ENCODE measurements at regions not wholly inside any gene's neighbourhood (a gene's known extent, or its start where the extent isn't known, plus 50 kb on each side); places are given as distances from the start of the nearest gene placed in this dataset.

DNA sequence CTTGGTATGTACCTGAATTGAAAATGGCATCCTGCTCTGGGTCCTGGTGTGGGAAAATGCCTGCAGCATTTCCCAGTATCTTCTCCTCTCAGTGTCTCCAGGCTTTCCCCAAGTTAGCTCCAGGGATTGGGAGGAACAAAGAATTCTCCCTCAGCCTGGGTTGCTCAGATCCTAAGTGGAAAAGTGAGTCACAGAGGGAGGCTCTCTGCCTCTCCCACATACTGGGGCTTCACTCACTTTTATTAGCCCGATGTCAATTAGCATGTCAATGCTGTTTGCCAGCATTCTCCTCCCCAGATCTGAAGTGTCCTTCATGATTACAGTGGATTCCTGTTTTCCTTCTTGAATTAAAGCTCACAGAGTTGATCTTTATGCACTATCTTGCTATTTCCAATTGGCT is 655.0 kb downstream of the EPHA3 start:
- DNase-seq (ENCODE audit: low read depth) = no peak

DNA sequence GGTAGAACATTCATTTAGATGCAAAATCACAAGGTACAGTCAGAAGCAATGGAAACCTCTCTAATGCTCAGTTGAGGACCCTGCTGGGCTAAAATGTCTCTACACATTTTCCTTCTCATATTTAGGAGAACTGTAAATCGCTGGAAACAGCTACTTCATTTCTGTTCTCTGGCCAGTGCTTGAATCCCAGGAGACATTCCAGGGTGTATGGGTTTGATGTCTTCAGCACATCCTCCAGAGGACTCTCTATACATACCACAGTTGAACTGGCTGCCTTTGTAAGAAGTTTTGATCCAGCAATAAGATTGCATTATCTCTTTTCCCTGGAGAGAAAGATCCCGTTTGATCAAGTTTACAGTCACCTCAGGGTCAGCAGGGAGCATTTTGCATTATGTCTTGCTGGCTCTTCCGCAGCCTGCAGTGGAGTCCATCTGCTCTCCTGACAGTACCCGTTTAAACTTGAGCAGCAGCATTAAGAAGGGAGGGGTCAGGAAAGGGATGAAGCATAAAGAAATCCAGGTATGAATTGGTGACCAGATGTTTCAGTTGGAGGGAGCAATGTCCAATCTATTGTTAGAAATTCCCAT is 676.0 kb downstream of the EPHA3 start:
- no peak for DNase-seq (ENCODE audit: low read depth)

DNA sequence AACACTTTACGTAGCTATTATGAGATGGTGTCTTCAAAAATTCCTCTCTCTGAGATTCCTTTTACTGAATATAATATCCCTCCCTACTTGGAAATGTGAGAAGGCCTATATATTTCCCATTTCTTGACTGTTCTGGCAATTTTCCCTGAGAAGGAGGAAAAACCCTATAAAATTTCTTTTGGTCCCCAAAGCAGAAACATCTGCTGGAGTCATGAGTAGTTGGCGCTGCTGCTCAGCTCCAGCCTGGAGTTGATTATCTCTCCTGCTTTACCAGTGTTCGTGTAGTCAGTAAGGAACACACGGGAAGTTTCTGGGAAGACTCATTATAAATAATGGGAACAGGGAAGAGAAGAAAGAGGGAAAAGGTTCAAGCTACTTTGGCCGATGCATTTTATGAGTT is 680.1 kb downstream of the EPHA3 start:
- DNase-seq (ENCODE audit: low read depth) = no peak

DNA sequence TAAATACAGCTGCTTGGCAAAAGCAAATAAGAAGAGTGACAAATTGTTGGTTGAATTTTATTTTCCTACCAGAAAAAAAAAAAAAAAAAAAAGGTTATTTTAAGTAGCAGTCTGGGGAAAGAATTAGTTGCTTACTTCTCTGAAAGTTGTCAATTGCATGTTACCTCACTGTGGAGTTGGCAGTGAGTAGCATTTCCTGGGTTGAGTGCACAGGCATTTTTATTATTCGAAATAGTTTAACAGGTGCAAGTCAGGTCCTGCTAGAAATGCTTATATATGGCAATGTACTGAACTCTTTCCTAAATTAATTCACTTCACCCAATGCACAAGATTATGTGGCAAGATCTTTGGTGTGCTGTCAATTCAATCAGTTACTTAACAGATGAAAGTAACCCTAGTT is 680.6 kb downstream of the EPHA3 start:
- peak; percentile 0 for DNase-seq (ENCODE audit: low read depth)

DNA sequence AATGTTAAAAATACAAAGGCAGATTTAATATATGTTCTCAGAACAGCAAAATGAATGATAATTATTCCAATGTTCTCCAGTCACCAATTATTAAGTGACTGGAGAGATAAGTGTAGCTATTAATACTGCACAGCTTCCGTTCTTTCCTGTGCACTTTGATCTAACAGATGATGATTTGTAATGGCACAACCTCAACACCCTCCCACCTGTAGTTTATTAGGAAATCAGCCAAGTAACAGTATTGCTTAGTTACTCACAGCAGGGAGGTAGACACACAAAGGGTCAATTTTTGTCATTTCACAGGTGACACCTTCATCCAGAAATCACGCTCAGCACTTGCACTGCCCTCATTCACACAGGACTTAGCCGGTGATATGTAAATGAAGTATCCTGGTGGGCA is 688.1 kb downstream of the EPHA3 start:
- no peak for DNase-seq (ENCODE audit: low read depth)

DNA sequence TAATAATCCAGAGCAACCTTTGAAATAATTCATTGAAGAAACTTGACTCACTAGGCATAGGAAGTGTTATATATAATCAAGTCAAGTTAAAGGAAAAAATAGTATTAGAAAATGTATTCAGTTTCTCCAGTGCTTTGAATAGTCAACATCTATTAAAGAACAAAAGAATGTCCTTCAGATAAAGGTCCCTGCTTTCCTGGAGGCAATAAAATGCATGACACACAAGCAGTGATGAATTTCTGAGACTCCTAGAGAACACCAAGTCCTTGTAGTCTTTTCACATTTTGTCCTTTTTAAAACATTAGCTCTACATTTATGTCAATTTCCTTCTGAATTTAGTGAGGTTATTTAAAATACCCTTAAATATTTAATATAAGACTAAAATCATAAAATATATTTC is 695.5 kb downstream of the EPHA3 start:
- no peak for DNase-seq (ENCODE audit: low read depth)

DNA sequence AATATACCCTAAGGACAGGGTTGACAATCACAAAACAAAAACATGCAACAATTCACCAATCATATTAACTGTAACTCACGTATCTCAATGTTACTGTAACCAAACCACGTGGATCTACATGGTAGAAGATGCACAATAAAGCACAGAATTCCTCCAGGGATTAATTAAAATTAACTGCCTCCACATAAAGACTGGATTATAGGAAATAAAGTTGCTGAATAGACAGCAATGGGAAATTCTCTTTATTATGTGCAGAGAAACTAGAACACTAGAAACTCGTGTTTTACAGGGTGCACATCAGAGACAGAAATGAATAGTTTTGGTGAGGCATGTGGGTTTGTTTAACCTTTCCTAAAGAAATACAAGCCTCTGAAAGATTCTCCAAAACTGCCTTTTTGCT is 696.3 kb downstream of the EPHA3 start:
- no peak for DNase-seq (ENCODE audit: low read depth)

DNA sequence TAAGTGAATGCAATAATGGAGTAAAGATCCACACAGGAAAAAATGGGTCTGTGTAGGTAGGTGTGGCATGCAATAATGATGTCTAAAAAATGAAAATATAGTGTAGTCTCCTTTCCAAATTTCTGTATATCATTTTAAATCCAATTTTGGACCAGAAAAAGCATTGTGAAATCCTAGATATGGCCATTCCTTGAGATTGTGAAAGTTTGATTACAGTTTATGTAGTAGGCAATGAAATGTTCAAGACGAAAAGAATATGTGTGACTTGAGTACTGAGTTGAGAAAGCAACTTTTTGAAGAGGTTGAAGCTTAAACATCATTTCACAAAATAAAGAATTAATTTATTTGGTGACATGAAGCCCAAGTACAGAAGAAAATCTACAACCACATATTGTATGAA is 698.7 kb downstream of the EPHA3 start:
- DNase-seq (ENCODE audit: low read depth) = no peak

DNA sequence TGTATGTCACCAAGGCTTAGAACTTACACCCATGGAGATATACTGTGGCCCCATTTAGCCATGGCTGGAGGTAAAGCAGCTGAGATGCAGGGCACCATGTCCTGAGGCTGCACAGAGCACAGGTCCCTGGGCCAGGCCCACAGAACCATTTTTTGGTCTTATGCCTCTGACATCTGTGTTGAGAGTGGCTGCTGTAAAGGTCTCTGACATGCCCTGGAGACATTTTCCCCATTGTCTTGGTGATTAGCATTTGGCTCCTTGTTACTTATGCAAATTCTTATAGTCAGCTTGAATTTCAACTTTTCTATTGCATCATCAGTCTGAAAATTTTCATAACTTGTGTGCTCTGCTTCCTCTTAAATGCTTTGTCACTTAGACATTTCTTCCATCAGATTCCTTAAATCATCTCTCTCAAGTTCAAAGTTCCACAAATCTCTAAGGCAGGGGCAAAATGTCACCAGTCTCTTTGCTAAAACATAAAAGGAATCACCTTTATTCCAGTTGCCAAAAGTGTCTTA is 701.3 kb downstream of the EPHA3 start:
- no peak for DNase-seq (ENCODE audit: low read depth)

DNA sequence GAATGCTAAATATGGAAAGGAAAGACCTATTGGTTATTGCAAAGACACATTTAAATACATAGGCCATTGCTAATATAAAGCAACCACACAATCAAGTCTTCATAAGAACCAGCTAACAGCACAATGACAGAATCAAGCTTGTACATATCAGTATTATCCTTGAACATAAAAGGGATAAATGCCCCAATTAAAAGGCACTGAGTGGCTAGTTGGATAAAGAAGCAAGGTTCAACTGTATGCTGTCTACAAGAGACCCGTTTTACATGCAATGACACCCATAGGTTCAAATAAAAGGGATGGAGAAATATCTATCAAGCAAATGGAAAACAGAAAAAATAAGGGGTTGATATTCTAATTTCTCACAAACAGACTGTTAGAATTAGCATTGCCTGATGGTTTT is 706.1 kb downstream of the EPHA3 start:
- DNase-seq (ENCODE audit: low read depth) = no peak

DNA sequence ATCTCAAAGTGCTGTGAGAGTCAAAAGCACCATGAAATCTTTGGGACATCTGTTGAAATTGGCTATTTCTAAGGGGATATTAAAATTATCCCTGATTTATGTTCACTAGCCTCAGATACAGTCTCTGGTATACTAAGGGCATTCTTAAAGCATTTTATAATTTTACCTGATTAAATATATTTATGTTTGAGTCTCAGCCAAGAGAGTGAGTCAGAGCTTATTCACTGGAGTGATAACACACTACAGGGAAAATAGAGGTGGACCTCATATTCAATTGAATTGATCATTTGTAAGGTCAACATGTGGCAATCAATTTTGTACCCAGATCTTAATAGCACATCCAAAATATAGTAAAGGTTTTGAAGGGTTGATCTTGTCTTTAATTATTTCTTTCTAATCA is 733.6 kb downstream of the EPHA3 start:
- DNase-seq (ENCODE audit: low read depth) = no peak

DNA sequence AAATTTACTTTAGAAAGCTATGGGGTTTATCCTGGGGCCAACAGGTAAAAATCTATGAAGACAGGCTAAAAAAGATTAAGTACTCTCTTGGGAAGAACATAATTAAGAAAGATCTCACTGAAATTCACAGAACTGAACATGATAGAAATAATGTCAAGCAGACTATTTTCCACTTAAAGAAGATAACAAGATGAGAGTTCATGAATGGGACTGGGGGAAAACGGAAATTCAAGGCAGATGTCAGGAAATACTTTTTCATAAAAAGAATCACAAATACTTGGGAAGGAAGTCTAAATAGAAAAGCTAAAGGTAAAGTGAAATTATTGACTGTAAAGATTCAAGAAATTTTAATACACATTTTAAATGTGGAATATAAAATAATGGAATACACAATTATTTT is 737.6 kb downstream of the EPHA3 start:
- no peak for DNase-seq (ENCODE audit: low read depth)

DNA sequence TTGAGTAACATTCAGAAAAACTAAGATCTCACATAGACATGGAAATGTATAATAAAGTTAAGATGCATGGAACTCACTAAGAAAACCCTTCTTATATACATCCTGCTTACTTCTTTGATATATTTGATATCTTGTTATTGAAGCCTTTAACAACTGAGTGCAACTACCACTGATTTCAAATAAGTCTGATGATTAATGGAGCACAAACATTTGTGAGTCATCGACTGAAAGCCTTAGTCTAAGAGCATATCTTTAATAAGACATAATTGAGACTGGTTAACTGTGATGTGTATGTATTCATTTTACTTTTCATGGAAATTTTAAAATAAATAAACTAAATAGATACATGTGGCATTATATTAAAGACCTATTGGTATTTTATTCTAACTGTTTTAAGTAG is 740.5 kb downstream of the EPHA3 start:
- DNase-seq (ENCODE audit: low read depth) = no peak

DNA sequence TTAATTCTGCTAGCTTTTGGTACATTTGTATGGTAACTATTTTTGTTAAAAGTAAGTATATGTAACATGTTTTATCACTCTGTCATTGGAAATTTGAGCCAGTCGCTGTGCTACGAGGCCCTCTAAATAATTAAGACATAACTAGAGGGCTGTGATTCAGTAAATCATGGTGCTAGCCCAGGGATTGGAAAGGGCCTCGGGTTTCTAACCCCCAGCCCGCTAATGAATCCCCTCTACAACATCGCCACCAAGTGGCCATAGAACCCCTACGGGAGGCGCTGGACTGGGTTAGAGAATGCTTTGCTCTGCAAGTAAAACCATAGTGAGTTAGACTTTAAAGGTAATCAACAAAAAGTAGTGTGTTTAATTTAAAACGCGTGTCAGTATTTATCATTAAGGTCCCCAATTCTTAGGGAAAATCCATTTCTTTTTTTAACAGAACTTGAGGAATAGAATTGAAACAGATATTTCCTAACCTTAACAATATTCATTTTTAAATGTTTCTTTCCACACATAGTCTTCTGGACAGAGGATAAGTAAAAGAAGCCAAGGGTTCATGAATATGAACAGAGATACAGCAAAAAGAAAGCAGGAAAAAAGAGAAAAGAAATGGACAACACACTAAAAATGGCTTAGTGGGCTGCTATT is 744.7 kb downstream of the EPHA3 start:
- no peak for DNase-seq (ENCODE audit: low read depth)

DNA sequence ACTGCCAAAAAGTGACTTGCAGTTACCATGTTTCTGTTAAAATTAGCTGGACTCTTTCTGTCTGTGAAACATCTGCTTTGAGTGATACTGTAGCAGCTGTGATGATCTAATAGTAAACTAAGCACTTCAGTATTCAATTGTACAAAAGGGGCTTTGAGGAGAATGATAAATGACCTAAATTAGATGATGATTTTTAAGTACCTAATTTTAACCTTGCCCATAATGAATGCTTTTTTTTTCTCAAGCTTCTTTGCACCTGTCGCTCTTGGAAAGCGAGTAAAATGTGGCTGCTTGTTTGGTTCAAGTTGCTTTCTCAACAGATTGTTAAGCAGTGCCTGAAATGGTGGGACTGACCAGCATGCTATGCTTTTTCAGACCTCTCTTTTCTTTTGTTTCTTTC is 752.3 kb downstream of the EPHA3 start:
- DNase-seq (ENCODE audit: low read depth) = no peak

DNA sequence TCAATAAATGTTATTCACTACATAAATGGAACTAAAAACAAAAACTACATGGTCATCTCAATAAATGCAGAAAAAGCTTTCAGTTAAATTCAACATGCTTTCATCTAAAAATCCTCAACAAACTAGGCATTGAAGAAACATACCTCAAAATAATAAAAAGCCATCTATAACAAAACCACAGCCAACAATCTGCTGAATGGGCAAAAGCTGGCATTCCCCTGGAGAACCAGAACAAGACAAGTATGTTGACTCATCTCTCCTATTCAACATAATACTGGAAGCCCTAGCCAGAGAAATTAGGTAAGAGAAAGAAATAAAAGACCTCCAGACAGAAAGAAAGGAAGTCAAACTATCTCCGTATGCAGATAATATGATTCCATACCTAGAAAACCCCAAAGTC is 759.9 kb downstream of the EPHA3 start:
- DNase-seq (ENCODE audit: low read depth) = no peak

DNA sequence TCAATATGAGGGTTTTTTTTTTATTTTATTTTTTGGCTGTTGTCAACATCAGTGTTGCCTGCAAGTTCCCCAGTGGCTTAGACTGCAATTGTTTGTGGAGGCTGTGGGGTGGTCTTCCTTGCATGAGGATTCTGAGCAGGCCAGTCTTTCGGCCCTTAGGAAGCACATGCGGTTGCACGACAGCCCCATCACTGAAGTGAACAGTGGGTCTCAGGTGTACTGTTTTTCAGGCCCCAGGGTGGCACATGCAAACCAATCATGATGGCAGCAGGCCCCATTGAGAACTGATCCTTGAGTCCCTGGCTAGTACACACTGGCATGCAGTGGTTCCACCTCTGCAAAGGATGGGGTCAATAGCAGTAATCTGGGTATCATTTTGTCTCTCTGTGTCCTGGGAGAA is 768.7 kb downstream of the EPHA3 start:
- DNase-seq (ENCODE audit: low read depth) = no peak

DNA sequence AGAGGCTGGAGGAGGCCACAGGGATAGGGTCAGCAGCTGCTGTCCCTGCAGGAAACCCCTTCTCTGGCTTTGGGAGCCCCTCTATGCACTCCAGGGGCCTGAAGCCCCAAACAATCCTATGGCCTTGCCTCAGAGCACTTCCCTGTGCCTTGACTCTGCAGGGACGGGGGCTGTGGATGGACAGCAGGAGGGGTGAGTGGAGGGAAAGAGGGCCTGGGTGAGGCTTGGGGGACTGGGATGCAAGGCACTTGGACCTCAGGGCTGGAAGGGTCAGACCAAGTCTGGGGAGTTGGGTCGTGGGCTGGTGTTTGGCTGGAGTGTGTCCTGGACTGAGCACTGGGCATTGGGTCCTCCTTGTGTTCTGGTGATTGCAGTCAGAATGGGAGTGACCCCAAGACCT is 769.8 kb downstream of the EPHA3 start:
- no peak for DNase-seq (ENCODE audit: low read depth)

DNA sequence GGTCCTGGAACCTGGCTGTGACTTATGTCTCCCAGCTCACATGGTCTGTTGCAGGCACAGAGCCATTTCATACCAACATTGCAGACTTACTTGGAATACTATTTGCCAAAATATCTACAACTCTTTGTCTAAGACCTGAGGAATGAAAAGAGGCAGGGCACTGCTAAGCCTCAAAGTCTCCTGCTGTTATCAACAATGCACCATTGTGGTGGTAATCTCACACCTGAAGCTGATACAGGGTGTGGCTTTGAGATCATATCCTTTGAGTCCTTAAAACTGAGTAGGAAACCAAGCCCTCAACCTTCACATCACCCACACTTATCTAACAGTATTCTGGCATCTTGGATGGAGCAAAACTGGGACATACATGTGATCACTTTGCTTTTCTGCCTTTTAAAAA is 782.0 kb downstream of the EPHA3 start:
- DNase-seq (ENCODE audit: low read depth) = no peak

DNA sequence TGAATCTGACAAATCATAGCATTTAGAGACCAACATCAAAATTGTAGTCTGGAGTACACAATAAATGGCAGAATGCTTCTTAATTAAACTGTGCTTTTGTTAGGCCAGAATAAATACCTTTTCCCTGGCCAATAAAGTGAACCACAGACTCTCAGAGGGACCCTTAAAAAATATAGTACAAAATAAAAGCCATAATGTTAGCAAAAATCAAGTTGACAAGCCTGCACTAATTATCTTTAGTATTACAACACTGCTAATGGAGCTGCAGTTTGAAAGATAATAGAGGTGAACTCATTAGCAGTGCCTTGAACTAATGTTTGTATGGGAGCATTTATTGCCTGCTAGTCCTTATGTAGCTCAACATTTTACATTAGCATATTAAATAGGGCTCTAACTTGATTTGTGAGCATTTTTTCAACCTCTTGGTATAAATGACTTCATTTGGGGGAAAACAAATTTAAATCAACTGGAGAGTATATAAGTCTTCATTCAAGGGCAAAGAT is 801.3 kb downstream of the EPHA3 start:
- no peak for DNase-seq (ENCODE audit: low read depth)

DNA sequence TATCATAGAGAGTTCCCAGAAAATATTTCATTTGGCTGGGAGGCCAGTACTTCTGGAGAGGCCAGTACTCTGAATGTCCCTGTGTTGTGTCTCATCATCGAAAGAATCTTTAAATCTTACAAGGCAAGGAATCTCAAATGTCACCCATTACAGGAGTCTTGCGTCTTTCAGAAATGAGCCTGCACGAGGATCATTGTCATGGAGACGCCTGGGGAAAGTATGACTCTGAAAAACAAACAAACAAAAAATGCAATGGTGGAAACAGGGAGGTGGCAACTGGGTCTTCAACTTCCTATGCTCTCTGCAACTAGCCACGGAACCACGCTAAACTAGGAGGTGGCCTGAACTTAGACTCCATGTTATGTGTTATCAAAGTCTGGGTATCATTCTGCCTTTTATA is 804.6 kb downstream of the EPHA3 start:
- no peak for DNase-seq (ENCODE audit: low read depth)

DNA sequence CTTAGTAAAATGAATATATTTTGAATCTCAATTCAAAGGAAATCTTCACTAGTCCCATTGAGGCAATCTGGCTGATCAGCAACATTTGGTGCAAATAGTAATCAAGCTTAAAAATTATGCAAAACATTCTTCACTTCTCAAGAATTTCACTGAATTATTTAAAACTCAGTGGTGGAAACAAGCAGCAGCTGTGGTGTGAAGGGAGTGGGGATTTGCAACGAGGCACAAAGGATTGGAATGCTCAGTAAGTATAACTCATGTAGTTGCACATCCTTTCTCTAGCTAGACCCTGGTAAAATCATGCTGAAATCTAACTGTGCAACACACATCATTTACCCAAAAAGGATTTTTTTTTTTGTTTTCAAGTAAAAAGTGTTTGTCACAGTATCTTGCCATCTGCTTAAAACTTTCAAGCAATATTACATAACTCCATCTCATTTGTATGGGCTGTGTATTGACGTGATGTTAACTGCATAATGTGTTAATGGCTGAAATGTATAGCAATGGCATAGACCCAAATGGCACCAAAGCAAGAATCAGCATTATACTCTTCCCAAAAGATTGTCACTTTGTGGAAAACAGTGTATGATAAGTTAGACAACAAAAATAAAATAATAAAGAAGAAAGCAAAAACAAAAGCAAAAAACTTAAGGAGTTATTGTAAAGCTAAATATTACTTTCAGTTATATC is 816.6 kb downstream of the EPHA3 start:
- no peak for DNase-seq (ENCODE audit: low read depth)

DNA sequence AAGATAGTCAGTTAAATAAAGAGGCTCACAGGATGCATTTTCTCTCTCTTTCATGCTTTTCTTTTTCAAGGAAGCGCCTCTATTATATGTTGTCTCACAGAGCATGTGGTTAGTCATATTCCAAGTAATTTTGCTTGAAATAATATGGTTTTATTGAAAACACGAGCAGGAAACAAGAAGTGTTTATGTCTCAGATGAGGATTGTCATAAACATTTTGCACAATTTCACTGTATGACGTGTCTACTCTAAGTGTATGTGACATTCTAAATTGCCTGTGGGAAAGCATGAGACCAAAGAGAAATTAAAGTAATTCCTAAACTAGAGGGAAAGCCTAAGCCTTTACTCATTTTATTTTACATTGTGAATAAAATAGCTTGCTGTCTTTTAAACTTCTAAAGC is 818.6 kb downstream of the EPHA3 start:
- DNase-seq (ENCODE audit: low read depth) = no peak

Measured in renal cortical epithelial cell (primary cell).